ENCODE measurements at regions not wholly inside any gene's neighbourhood (a gene's known extent, or its start where the extent isn't known, plus 50 kb on each side); places are given as distances from the start of the nearest gene placed in this dataset.

DNA sequence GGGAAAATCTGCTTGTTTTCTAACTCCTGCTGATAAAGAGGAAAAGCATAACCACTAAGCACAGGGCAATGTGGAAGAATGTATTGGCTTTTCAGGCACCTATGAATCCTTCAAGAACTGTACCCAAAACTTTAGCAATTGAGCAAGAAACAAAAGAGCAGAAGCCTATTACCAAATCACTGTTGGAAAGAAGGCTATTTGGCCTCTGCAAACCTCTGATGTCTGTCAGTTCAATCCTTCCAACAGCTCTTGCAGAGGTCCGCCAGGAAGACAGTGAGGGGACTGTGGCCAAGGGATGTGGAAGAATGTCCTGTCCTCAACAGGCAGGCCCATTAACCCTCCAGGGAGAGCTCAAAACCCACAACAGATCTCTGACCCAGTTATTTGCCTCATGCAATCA, 328.6 kb downstream of the ENC1 start:
- DNase-seq (no peak), ATAC-seq (ENCODE audit: low read depth) (no peak)
- POLR2A ChIA-PET = no interaction called here
- Mint-ChIP-seq H3K9me3 (no peaks in the 10 kb centered on the region), H3K4me3 (no peak overlapping the region), H3K27me3 (peaks cover 6% of the 10 kb centered on the region), H3K4me1 (no peaks in the 10 kb centered on the region), H3K27ac (no peak overlapping the region), H3K36me3 (ENCODE audit: low read depth) (no peaks in the 10 kb centered on the region)
- TF ChIP-seq, protein P1, sequence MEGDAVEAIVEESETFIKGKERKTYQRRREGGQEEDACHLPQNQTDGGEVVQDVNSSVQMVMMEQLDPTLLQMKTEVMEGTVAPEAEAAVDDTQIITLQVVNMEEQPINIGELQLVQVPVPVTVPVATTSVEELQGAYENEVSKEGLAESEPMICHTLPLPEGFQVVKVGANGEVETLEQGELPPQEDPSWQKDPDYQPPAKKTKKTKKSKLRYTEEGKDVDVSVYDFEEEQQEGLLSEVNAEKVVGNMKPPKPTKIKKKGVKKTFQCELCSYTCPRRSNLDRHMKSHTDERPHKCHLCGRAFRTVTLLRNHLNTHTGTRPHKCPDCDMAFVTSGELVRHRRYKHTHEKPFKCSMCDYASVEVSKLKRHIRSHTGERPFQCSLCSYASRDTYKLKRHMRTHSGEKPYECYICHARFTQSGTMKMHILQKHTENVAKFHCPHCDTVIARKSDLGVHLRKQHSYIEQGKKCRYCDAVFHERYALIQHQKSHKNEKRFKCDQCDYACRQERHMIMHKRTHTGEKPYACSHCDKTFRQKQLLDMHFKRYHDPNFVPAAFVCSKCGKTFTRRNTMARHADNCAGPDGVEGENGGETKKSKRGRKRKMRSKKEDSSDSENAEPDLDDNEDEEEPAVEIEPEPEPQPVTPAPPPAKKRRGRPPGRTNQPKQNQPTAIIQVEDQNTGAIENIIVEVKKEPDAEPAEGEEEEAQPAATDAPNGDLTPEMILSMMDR (IDR thresholded peaks at IDR 0.05) = no peak
- CTCF ChIA-PET = no interaction called here
- intact Hi-C loops (cut with micrococcal nuclease) = no loop called here

DNA sequence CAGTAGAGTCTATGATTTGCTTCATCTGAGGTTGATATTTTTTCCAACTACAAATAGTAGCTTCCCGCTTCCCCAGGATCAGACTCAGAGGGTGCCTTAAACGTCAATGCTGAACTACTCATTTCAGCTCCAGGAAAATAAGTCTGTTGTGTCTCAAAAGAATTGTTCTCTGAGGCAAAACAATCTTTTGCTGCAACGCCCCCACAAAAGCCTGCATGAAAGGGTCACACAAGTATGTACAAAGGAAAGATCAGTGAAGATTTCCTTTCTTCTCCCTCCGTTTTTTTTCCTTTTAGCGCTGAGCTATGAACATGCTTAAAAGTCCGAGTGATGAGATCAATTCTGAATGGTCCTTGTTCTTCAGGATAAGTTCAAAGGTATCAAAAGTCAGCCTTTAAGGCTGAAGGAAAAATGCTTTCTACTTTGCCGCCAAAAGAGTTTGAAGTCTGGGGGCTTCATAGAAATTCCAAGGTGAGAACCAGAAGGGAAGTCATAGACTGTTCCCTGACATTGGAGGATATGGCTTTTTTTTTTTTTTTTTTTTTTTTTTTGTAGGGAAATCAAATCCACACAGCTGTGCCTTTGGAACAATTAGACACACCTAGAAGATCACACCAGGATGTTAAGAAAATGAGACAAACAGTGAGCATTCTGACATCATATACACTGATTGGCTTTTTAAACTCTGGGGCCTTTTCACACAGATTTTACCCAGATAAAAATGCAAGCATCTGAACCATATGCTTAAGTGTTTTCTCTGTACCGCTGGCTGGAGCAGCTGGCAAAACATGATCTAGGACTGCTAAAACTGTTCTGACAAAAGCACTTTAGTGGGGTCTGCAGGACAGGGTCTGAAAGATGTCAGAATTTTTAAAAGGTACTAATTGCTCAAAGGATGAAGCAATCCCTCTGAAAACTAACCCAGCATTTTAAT, 329.3 kb downstream of the ENC1 start:
- TF ChIP-seq, protein P1 (IDR thresholded peaks at IDR 0.05) = no peak
- Mint-ChIP-seq H3K9me3 (no peaks in the 10 kb centered on the region), H3K4me3 (no peak overlapping the region), H3K27me3 (peaks cover 6% of the 10 kb centered on the region), H3K36me3 (ENCODE audit: low read depth) (no peaks in the 10 kb centered on the region), H3K4me1 (no peaks in the 10 kb centered on the region), H3K27ac (no peak overlapping the region)
- ATAC-seq (ENCODE audit: low read depth) (no peak), DNase-seq (no peak)
- intact Hi-C loops (cut with micrococcal nuclease) = no loop called here
- ChIA-PET POLR2A (no interaction called here), CTCF (no interaction called here)

DNA sequence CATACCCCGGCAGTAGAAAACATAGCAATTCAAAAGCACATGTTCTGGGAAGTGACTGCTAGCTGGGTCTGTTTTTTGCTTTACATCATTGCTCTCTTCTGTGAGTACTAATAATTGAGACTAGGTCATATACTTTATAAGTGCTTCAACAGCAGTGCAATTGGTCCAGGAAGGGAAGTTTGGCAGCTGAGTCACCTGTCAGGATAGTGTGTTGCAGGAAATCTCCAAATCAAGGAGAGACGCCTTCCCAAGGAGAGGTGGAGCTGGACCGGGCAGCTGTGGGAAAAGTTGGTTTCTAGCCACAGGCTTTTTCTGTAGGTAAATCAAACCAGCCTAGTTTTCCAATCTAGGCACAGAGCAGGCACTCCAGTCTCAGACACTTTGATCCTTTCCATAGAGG, 330.1 kb downstream of the ENC1 start:
- CTCF ChIA-PET = no interaction called here
- no peaks in the 10 kb centered on the region for H3K9me3 Mint-ChIP-seq

DNA sequence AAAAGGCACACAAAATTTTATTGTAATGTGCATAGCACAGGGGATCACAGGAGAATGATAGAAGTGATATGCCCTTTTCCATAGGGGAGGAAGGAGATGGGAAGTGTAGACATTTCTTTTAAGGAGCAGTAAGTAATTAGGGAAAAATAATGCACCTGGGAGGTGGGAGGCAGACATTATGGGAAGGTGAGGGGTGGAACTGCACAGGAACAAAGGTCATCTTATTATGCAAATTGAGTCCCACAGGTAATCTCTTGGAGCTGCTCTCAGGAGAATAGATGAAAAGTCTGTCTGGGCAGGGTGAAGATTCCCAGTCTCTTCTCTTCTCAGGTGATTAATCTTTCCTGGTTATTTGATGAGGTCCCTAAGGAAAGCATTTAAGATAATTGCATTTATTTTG, 331.5 kb downstream of the ENC1 start:
- Mint-ChIP-seq H3K9me3 (no peaks in the 10 kb centered on the region), H3K36me3 (ENCODE audit: low read depth) (no peaks in the 10 kb centered on the region), H3K27me3 (peaks cover 6% of the 10 kb centered on the region), H3K4me1 (no peaks in the 10 kb centered on the region), H3K27ac (no peak overlapping the region), H3K4me3 (no peak overlapping the region)
- intact Hi-C loops (cut with micrococcal nuclease) = no loop called here
- TF ChIP-seq, protein P1 (IDR thresholded peaks at IDR 0.05) = no peak
- DNase-seq (no peak), ATAC-seq (ENCODE audit: low read depth) (no peak)
- ChIA-PET CTCF (no interaction called here), POLR2A (no interaction called here)

More for the DNA sequence above, 330.1 kb downstream of the ENC1 start:
- no peaks in the 10 kb centered on the region for H3K4me1 Mint-ChIP-seq
- ATAC-seq (ENCODE audit: low read depth) = no peak
- H3K36me3 Mint-ChIP-seq (ENCODE audit: low read depth) = no peaks in the 10 kb centered on the region
- H3K27ac Mint-ChIP-seq = no peak overlapping the region
- H3K4me3 Mint-ChIP-seq = no peak overlapping the region
- POLR2A ChIA-PET = no interaction called here
- DNase-seq = no peak
- H3K27me3 Mint-ChIP-seq = peaks cover 6% of the 10 kb centered on the region
- intact Hi-C loops (cut with micrococcal nuclease) = no loop called here
- TF ChIP-seq, protein P1 (IDR thresholded peaks at IDR 0.05) = no peak

DNA sequence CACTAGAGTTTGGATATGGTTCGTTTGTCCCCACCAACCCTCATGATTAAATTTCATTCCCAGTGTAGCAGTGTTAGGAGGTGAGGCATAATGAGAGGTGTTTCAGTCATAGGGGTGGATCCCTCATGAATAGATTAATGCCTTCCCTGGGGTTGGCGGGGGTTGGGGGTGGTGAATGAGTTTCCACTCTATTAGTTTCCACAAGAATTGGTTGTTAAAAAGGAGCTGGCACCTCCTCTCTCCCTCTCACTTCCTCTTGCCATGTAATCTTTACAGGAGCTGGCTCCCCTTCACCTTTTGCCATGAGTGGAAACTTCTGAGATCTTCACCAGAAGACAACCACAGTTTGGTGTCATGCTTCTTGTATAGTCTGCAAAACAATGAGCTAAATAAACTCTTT, 333.7 kb downstream of the ENC1 start:
- H3K27ac Mint-ChIP-seq = no peak overlapping the region
- DNase-seq (no peak), ATAC-seq (ENCODE audit: low read depth) (no peak)
- no peaks in the 10 kb centered on the region for H3K4me1 Mint-ChIP-seq
- intact Hi-C loops (cut with micrococcal nuclease) = no loop called here
- TF ChIP-seq, protein P1 (IDR thresholded peaks at IDR 0.05) = no peak
- ChIA-PET POLR2A (no interaction called here), CTCF (no interaction called here)
- H3K4me3 Mint-ChIP-seq = no peak overlapping the region
- no peaks in the 10 kb centered on the region for H3K36me3 Mint-ChIP-seq (ENCODE audit: low read depth)
- peaks cover 5% of the 10 kb centered on the region for H3K27me3 Mint-ChIP-seq
- H3K9me3 Mint-ChIP-seq = no peaks in the 10 kb centered on the region

All from activated B cell treated with CpG ODN at 0.5 μM for 24 hours (primary cell).